KMS-11 (cell line): ENCODE measurements at regions not wholly inside any gene's neighbourhood (a gene's known extent, or its start where the extent isn't known, plus 50 kb on each side); places are given as distances from the start of the nearest gene placed in this dataset.

Experiments used
- H2AFZ ChIP-seq: fragments of 200-600 bp; sonication (generic); 2 replicates; pipeline ENCODE4 v1.6.1; 2016; ENCODE audit warnings: antibody characterized with exemption, mixed run types, low read depth
- H3K27ac ChIP-seq: fragments of 200-600 bp; sonication (generic); 2 replicates; pipeline ENCODE4 v1.6.1; 2016; ENCODE audit warnings: mild to moderate bottlenecking, mixed run types
- H3K27me3 ChIP-seq: fragments of 200-600 bp; sonication (generic); 2 replicates; pipeline ENCODE4 v1.6.1; 2017; ENCODE audit warnings: mild to moderate bottlenecking, low read depth, mixed run types, moderate library complexity; ENCODE audit not compliant: insufficient read depth
- H3K36me3 ChIP-seq: fragments of 200-600 bp; sonication (generic); 2 replicates; pipeline ENCODE4 v1.6.1; 2017; ENCODE audit warnings: mild to moderate bottlenecking, mixed run types; ENCODE audit not compliant: insufficient read depth
- H3K4me1 ChIP-seq: fragments of 200-600 bp; sonication (generic); 2 replicates; pipeline ENCODE4 v1.6.1; 2016; ENCODE audit warnings: mild to moderate bottlenecking, low read depth, mixed run types; ENCODE audit not compliant: poor library complexity, severe bottlenecking
- H3K4me2 ChIP-seq: fragments of 200-600 bp; sonication (generic); 2 replicates; pipeline ENCODE4 v1.7.0; 2016; ENCODE audit warnings: mild to moderate bottlenecking, mixed run types
- H3K4me3 ChIP-seq: fragments of 200-600 bp; sonication (generic); IDR thresholded peaks from 2 replicates; pipeline ENCODE4 v1.6.1; 2017; ENCODE audit warnings: low read depth, low read length, mixed read lengths; ENCODE audit not compliant: insufficient read depth
- H3K79me2 ChIP-seq: fragments of 200-600 bp; sonication (generic); 2 replicates; pipeline ENCODE4 v1.6.1; 2016; ENCODE audit warnings: low read depth, mixed run types; ENCODE audit not compliant: insufficient read depth
- H3K9ac ChIP-seq: fragments of 200-600 bp; sonication (generic); 2 replicates; pipeline ENCODE4 v1.6.1; 2016; ENCODE audit warnings: mild to moderate bottlenecking, mixed run types
- H4K20me1 ChIP-seq: fragments of 200-600 bp; sonication (generic); 2 replicates; pipeline ENCODE4 v1.6.1; 2016; ENCODE audit warnings: mild to moderate bottlenecking, mixed run types; ENCODE audit not compliant: insufficient read depth
- TF ChIP-seq, protein P1 (sequence below): fragments of 200-600 bp; sonication (generic); conservative IDR thresholded peaks from 2 replicates; pipeline ENCODE4 v1.6.1; 2017; ENCODE audit warnings: low read depth, mild to moderate bottlenecking, antibody characterized with exemption, low read length, moderate library complexity, mixed read lengths

DNA sequence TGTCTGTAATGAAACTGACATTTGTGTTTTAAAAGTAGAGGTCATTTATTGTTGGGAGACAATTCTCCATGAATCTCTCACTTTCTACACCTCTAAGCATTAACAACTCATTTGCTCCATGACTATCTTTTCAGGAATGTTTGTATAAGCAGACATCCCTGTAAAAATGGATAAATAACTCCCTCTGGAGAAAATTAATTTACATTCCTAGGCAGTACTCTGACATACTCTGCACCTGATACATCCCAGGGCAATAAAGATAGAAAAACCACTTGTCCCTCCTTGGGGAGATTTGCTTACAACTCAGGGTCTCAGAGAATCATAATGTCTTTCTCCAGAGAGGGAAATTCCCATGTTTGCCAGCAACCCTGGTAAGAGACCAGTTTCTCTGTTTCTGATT lies 1037.7 kb upstream of the SLC39A10 start:
- H3K4me2 ChIP-seq: no peak overlapping the region
- H3K4me1 ChIP-seq: no peaks in the 10 kb centered on the region
- no peak overlapping the region for H2AFZ ChIP-seq
- TF ChIP-seq, protein P1, sequence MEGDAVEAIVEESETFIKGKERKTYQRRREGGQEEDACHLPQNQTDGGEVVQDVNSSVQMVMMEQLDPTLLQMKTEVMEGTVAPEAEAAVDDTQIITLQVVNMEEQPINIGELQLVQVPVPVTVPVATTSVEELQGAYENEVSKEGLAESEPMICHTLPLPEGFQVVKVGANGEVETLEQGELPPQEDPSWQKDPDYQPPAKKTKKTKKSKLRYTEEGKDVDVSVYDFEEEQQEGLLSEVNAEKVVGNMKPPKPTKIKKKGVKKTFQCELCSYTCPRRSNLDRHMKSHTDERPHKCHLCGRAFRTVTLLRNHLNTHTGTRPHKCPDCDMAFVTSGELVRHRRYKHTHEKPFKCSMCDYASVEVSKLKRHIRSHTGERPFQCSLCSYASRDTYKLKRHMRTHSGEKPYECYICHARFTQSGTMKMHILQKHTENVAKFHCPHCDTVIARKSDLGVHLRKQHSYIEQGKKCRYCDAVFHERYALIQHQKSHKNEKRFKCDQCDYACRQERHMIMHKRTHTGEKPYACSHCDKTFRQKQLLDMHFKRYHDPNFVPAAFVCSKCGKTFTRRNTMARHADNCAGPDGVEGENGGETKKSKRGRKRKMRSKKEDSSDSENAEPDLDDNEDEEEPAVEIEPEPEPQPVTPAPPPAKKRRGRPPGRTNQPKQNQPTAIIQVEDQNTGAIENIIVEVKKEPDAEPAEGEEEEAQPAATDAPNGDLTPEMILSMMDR: no peak
- no peaks in the 10 kb centered on the region for H3K79me2 ChIP-seq
- H3K36me3 ChIP-seq: no peaks in the 10 kb centered on the region
- H3K4me3 ChIP-seq: no peak overlapping the region
- no peak overlapping the region for H3K27ac ChIP-seq
- no peaks in the 10 kb centered on the region for H3K27me3 ChIP-seq
- H4K20me1 ChIP-seq: no peaks in the 10 kb centered on the region
- no peak overlapping the region for H3K9ac ChIP-seq

DNA sequence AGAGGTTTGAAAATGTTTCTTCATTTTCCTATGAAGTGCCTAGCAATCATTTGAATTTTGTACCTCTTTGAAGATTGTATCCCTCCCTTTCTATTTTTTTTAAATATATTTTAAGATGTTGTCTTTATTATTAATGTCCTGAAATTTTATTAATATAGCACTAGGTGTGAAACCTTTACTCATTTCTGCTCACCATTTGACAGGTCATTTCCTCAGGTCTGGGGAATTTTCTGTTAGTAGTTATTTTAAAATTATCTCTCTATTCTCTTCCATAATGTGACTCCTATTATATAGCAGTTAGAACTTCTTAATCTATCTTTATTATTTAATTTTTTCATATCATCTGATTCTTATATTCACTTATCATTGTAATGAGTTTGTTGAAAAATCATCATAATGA lies 1038.6 kb upstream of the SLC39A10 start:
- no peaks in the 10 kb centered on the region for H3K79me2 ChIP-seq
- H3K4me1 ChIP-seq: no peaks in the 10 kb centered on the region
- no peaks in the 10 kb centered on the region for H4K20me1 ChIP-seq
- H3K36me3 ChIP-seq: no peaks in the 10 kb centered on the region
- H3K4me3 ChIP-seq: no peak overlapping the region
- H3K27ac ChIP-seq: no peak overlapping the region
- H3K4me2 ChIP-seq: no peak overlapping the region
- TF ChIP-seq, protein P1: no peak
- no peak overlapping the region for H2AFZ ChIP-seq
- no peaks in the 10 kb centered on the region for H3K27me3 ChIP-seq
- no peak overlapping the region for H3K9ac ChIP-seq

DNA sequence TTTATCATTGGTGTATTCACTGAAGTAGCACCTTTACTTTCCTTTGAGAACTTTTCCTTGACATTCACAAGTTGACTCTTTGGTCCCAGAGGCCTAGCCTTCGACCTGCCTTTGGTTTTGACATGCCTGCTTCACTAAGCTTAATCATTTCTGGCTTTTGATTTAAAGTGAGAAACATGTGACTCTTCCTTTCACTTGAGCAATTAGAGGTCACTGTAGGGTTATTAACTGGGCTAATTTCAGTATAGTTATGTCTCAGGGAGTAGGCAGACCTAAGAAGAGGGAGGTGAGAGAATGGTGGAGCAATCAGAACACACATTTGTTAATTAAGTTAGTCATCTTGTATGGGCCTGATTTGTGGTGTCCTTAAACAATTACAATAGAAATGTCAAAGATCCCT lies 1040.7 kb upstream of the SLC39A10 start:
- H3K4me2 ChIP-seq: no peak overlapping the region
- no peaks in the 10 kb centered on the region for H4K20me1 ChIP-seq
- no peaks in the 10 kb centered on the region for H3K79me2 ChIP-seq
- H3K4me1 ChIP-seq: no peaks in the 10 kb centered on the region
- TF ChIP-seq, protein P1: no peak
- no peak overlapping the region for H3K4me3 ChIP-seq
- H3K27ac ChIP-seq: no peak overlapping the region
- H3K9ac ChIP-seq: no peak overlapping the region
- no peaks in the 10 kb centered on the region for H3K36me3 ChIP-seq
- no peak overlapping the region for H2AFZ ChIP-seq
- H3K27me3 ChIP-seq: no peaks in the 10 kb centered on the region

DNA sequence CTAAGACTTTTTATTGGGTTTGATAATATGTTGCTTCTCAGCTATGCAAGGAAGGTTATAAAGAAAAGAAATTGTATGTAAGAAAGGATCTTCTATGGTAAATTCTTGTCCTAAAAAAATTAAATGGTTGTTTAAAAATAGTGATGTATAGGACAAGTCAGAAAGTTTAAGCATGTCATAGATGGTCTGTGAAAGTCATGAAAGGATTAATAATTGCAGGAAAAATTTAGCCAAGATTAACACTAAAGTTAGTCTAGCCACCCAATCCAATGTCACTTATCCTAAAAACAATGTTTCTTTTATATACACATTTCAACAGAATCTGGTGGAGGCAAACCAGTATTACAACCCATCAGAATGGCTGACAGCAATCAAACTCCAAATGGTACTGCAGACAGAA lies 1046.7 kb upstream of the SLC39A10 start:
- Histone ChIP-seq H3K4me1 (peaks cover 18% of the 10 kb centered on the region), H3K36me3 (no peaks in the 10 kb centered on the region), H2AFZ (no peak overlapping the region), H3K27ac (no peak overlapping the region), H3K4me3 (no peak overlapping the region), H3K4me2 (no peak overlapping the region), H3K27me3 (no peaks in the 10 kb centered on the region), H4K20me1 (no peaks in the 10 kb centered on the region), H3K79me2 (no peaks in the 10 kb centered on the region), H3K9ac (no peak overlapping the region)
- TF ChIP-seq, protein P1: no peak
